ENCODE measurements at regions not wholly inside any gene's neighbourhood (a gene's known extent, or its start where the extent isn't known, plus 50 kb on each side); places are given as distances from the start of the nearest gene placed in this dataset.
"Not testable (repeated sequence)": the region's sequence is repeated elsewhere in the genome, so short reads cannot be mapped to it uniquely, and the experiment has no call there.

DNA sequence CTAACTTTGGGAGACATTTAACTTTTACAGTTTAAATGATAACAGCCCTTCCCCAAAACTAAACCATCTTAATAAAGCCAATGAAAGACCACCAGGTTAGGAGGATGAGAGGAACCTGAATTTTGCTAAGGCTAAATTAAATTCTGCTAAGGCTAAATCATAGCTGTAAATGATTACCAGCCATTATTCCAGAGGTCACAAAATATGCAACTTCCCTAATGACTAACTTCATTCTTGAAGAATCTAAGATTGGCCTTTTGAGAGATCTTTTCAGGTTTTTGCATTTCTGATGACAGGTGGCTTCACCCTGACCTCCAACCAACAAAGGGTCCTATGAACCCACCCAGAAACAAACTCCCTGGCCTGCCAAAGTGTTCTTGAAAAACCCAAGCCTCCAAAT is 373.3 kb downstream of the IPMK start:
- H3K27ac ChIP-seq: no peak overlapping the region
- DNase-seq (ENCODE audit: low spot score): no peak

DNA sequence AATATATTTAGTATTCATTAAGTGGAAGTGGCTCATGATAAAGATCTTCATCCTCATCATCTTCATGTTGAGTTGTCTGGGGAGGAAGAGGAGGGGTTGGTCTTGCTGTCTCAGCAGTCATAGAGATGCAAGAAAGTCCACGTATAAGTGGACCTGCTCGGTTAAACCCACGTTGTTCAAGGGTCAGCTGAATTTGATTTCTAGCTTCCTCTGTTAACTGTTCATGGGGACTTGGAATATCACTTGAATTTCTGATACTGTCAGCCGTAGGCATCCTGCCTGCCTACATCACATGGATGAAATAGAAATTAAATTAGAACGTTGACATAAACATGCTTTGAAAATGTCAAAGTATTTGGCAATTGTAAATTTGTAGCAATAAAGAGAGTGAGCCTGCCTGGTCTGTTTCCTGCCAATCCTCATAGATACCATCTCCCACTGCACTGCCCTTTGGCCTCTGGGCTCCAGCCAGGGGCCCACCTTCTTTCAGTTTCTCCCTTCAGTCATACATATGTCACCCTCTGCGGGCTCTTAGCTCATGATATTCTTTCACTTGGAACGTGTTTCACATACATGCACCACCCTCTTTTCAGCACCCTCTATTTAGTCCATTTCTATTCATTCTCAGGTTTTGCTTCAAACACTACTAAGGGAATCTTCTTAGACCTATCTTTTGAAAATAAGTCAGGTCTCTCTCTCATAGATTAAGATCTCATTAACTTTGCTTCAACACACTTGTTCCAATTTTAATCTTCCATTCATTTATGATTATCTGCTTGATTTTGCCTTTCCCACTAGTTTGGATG is 376.3 kb downstream of the IPMK start:
- Histone ChIP-seq H3K36me3 (replicated peaks; ENCODE audit: insufficient read depth, low read depth) (no peaks in the 10 kb centered on the region), H3K4me1 (ENCODE audit: insufficient read depth) (no peaks in the 10 kb centered on the region), H3K27me3 (no peaks in the 10 kb centered on the region), H3K9me2 (replicated peaks; ENCODE audit: insufficient read depth) (no peaks in the 10 kb centered on the region), H3K79me2 (no peaks in the 10 kb centered on the region), H4K20me1 (ENCODE audit: insufficient read depth, poor library complexity, severe bottlenecking) (no peaks in the 10 kb centered on the region), H3K27ac (no peak overlapping the region), H3K4me3 (no peak overlapping the region), H3K4me2 (peak overlapping the region; percentile 13), H2AFZ (no peak overlapping the region), H3K9me3 (ENCODE audit: low read depth) (no peaks in the 10 kb centered on the region)
- 75% methylated on average over 7 of the region's 7 CpGs for WGBS (ENCODE audit: low lambda C conversion rate, missing lambda C conversion rate)
- TF ChIP-seq, protein P1, sequence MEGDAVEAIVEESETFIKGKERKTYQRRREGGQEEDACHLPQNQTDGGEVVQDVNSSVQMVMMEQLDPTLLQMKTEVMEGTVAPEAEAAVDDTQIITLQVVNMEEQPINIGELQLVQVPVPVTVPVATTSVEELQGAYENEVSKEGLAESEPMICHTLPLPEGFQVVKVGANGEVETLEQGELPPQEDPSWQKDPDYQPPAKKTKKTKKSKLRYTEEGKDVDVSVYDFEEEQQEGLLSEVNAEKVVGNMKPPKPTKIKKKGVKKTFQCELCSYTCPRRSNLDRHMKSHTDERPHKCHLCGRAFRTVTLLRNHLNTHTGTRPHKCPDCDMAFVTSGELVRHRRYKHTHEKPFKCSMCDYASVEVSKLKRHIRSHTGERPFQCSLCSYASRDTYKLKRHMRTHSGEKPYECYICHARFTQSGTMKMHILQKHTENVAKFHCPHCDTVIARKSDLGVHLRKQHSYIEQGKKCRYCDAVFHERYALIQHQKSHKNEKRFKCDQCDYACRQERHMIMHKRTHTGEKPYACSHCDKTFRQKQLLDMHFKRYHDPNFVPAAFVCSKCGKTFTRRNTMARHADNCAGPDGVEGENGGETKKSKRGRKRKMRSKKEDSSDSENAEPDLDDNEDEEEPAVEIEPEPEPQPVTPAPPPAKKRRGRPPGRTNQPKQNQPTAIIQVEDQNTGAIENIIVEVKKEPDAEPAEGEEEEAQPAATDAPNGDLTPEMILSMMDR (IDR thresholded peaks at IDR 0.05; ENCODE audit: poor library complexity): no peak
- TF ChIP-seq EZH2 (IDR thresholded peaks at IDR 0.05; ENCODE audit: borderline replicate concordance): no peak
- no peak for TF ChIP-seq EZH2phosphoT487 (IDR thresholded peaks at IDR 0.05; ENCODE audit: low read depth, severe bottlenecking, unreplicated experiment)
- peak; percentile 15 for DNase-seq (ENCODE audit: low spot score)

More for the DNA sequence above, 373.3 kb downstream of the IPMK start:
- Histone ChIP-seq H3K27me3 (no peaks in the 10 kb centered on the region), H3K4me2 (no peak overlapping the region), H3K9me2 (replicated peaks; ENCODE audit: insufficient read depth) (no peaks in the 10 kb centered on the region), H3K36me3 (replicated peaks; ENCODE audit: insufficient read depth, low read depth) (no peaks in the 10 kb centered on the region), H4K20me1 (ENCODE audit: insufficient read depth, poor library complexity, severe bottlenecking) (no peaks in the 10 kb centered on the region), H3K9me3 (ENCODE audit: low read depth) (no peaks in the 10 kb centered on the region), H3K4me3 (no peak overlapping the region), H2AFZ (no peak overlapping the region), H3K4me1 (ENCODE audit: insufficient read depth) (peaks cover 4% of the 10 kb centered on the region), H3K79me2 (no peaks in the 10 kb centered on the region)
- TF ChIP-seq EZH2phosphoT487 (IDR thresholded peaks at IDR 0.05; ENCODE audit: low read depth, severe bottlenecking, unreplicated experiment): no peak
- no peak for TF ChIP-seq EZH2 (IDR thresholded peaks at IDR 0.05; ENCODE audit: borderline replicate concordance)
- TF ChIP-seq, protein P1 (IDR thresholded peaks at IDR 0.05; ENCODE audit: poor library complexity): no peak

DNA sequence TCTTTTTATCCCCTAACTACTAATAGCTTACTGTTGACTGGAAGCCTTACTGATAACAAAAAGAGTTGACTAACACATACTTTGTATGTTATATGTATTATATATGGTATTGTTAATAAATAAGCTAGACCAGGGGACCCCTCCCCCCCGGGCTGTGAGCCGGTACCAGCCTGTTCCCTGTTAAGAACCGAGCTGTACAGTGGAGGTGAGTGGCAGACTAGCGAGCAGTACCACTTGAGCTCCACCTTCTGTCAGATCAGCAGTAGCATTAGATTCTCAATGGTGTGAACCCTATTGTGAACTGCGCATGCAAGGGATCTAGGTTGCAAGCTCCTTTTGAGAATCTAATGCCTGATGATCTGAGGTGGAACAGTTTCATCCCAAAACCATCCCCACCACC is 377.0 kb downstream of the IPMK start:
- no peak overlapping the region for H3K4me3 ChIP-seq
- TF ChIP-seq EZH2phosphoT487 (IDR thresholded peaks at IDR 0.05; ENCODE audit: low read depth, severe bottlenecking, unreplicated experiment): no peak
- H4K20me1 ChIP-seq (ENCODE audit: insufficient read depth, poor library complexity, severe bottlenecking): no peaks in the 10 kb centered on the region
- H3K79me2 ChIP-seq: no peaks in the 10 kb centered on the region
- DNase-seq (ENCODE audit: low spot score): no peak
- no peak overlapping the region for H3K4me2 ChIP-seq
- H2AFZ ChIP-seq: no peak overlapping the region
- H3K9me3 ChIP-seq (ENCODE audit: low read depth): no peaks in the 10 kb centered on the region
- H3K27ac ChIP-seq: no peak overlapping the region
- H3K4me1 ChIP-seq (ENCODE audit: insufficient read depth): no peaks in the 10 kb centered on the region
- H3K27me3 ChIP-seq: no peaks in the 10 kb centered on the region
- no peaks in the 10 kb centered on the region for H3K36me3 ChIP-seq (replicated peaks; ENCODE audit: insufficient read depth, low read depth)
- H3K9me2 ChIP-seq (replicated peaks; ENCODE audit: insufficient read depth): no peaks in the 10 kb centered on the region
- 96% methylated on average over 5 of the region's 5 CpGs for WGBS (ENCODE audit: low lambda C conversion rate, missing lambda C conversion rate)

DNA sequence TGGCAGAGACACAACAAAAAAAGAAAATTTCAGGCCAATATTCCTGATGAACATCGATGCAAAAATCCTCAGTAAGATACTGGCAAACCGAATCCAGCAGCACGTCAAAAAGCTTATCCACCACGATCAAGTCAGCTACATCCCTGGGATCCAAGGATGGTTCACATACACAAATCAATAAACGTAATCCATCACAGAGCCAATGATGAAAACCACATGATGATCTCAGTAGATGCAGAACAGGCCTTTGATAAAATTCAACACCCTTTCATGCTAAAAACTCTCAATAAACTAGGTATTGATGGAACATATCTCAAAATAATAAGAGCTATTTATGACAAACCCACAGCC is 382.1 kb downstream of the IPMK start:
- not testable (repeated sequence) for H4K20me1 ChIP-seq (ENCODE audit: insufficient read depth, poor library complexity, severe bottlenecking); H3K4me3 ChIP-seq; H3K79me2 ChIP-seq; H3K9me2 ChIP-seq (replicated peaks; ENCODE audit: insufficient read depth); H3K9me3 ChIP-seq (ENCODE audit: low read depth); H3K4me1 ChIP-seq (ENCODE audit: insufficient read depth); H3K36me3 ChIP-seq (replicated peaks; ENCODE audit: insufficient read depth, low read depth); H3K27me3 ChIP-seq; H3K27ac ChIP-seq; H2AFZ ChIP-seq; DNase-seq (ENCODE audit: low spot score); H3K4me2 ChIP-seq
- WGBS (ENCODE audit: low lambda C conversion rate, missing lambda C conversion rate): 75% methylated on average over 5 of the region's 5 CpGs

All from hepatocyte (in vitro differentiated cells).